Eye (tissue), 1 donor: ENCODE measurements at regions not wholly inside any gene's neighbourhood (a gene's known extent, or its start where the extent isn't known, plus 50 kb on each side); places are given as distances from the start of the nearest gene placed in this dataset.
A peak's percentile ranks its signal among the peaks of the same experiment; 100 is the strongest.
"Not testable (repeated sequence)": the region's sequence is repeated elsewhere in the genome, so short reads cannot be mapped to it uniquely, and the experiment has no call there.

ENCODE experiments used
- DNase-seq: peaks from one replicate; pipeline ENCODE4 v3.0.0-alpha.2; 2015

- no peak for DNase-seq
These were observed 217.5 kb upstream of the TAS2R1 start for GRCh38 chr5:9847631-9848030.

GRCh38 chr5:9845185-9845584, 215.0 kb upstream of the TAS2R1 start:
- no peak for DNase-seq

GRCh38 chr5:9841516-9842170, 211.5 kb upstream of the TAS2R1 start:
- peak; percentile 58 for DNase-seq

- DNase-seq = peak; percentile 30
These were observed 208.8 kb upstream of the TAS2R1 start for GRCh38 chr5:9838916-9839315.

GRCh38 chr5:9834871-9835770, 205.0 kb upstream of the TAS2R1 start:
- DNase-seq = peak; percentile 53

- DNase-seq = no peak
These were observed 203.7 kb upstream of the TAS2R1 start for GRCh38 chr5:9833871-9834270.

GRCh38 chr5:9832921-9833320, 202.8 kb upstream of the TAS2R1 start:
- DNase-seq = no peak

GRCh38 chr5:9831823-9832222, 201.7 kb upstream of the TAS2R1 start:
- no peak for DNase-seq

- DNase-seq = no peak
These were observed 200.0 kb upstream of the TAS2R1 start for GRCh38 chr5:9830184-9830583.

GRCh38 chr5:9829621-9830020, 199.5 kb upstream of the TAS2R1 start:
- DNase-seq = no peak

GRCh38 chr5:9820691-9821449, 190.7 kb upstream of the TAS2R1 start:
- no peak for DNase-seq

- DNase-seq = no peak
These were observed 188.2 kb upstream of the TAS2R1 start for GRCh38 chr5:9818340-9818845.

- DNase-seq = no peak
These were observed 187.7 kb upstream of the TAS2R1 start for GRCh38 chr5:9817819-9818218.

- no peak for DNase-seq
These were observed 184.9 kb upstream of the TAS2R1 start for GRCh38 chr5:9815051-9815450.

- no peak for DNase-seq
These were observed 183.2 kb upstream of the TAS2R1 start for GRCh38 chr5:9813305-9813704.

- not testable (repeated sequence) for DNase-seq
These were observed 177.2 kb upstream of the TAS2R1 start for GRCh38 chr5:9807366-9807765.

GRCh38 chr5:9801908-9802307, 171.8 kb upstream of the TAS2R1 start:
- no peak for DNase-seq

- DNase-seq = no peak
These were observed 169.5 kb upstream of the TAS2R1 start for GRCh38 chr5:9799606-9800005.

- DNase-seq = no peak
These were observed 160.1 kb upstream of the TAS2R1 start for GRCh38 chr5:9790276-9790675.

GRCh38 chr5:9789777-9790176, 159.6 kb upstream of the TAS2R1 start:
- no peak for DNase-seq

GRCh38 chr5:9787861-9788600, 157.9 kb upstream of the TAS2R1 start:
- DNase-seq = no peak
